Stimulated activated effector memory CD8-positive, alpha-beta T cell treated with anti-CD3 and anti-CD28 coated beads, Interleukin-12 subunit alpha, Interleukin-12 subunit beta, amount 100 ng/mL, for 72 hours (primary cell): ENCODE measurements at regions not wholly inside any gene's neighbourhood (a gene's known extent, or its start where the extent isn't known, plus 50 kb on each side); places are given as distances from the start of the nearest gene placed in this dataset.

Experiments
- ATAC-seq: fragments of 150-1000 bp; cut with Tn5 transposase; 2 replicates; pipeline ENCODE4 v1.10.0; 2021
- DNase-seq, 2 donors: peaks; one replicate each; pipeline ENCODE4 v3.0.0; 2021 to 2022; ENCODE audit warnings: low spot score in 2 of 2
- H3K27ac Mint-ChIP-seq: one replicate; pipeline ENCODE4 v1.8.0; 2022; ENCODE audit warnings: mild to moderate bottlenecking, mixed read lengths
- H3K36me3 Mint-ChIP-seq: one replicate; pipeline ENCODE4 v1.8.0; 2022; ENCODE audit warnings: mild to moderate bottlenecking, mixed read lengths
- H3K4me1 Mint-ChIP-seq: one replicate; pipeline ENCODE4 v1.8.0; 2022; ENCODE audit warnings: mixed read lengths
- H3K4me3 Mint-ChIP-seq: one replicate; pipeline ENCODE4 v1.8.0; 2022; ENCODE audit warnings: mild to moderate bottlenecking, mixed read lengths
- H3K9me3 Mint-ChIP-seq: one replicate; pipeline ENCODE4 v1.8.0; 2022; ENCODE audit warnings: mixed read lengths

GRCh38 chr2:183998041-183998796 lies 600.1 kb upstream of the ZNF804A start:
- H3K4me1 Mint-ChIP-seq, result no peaks in the 10 kb centered on the region
- no peak for ATAC-seq
- no peak overlapping the region for H3K4me3 Mint-ChIP-seq

GRCh38 chr2:183998797-183999190 lies 599.5 kb upstream of the ZNF804A start:
- Mint-ChIP-seq H3K9me3 (peaks cover 11% of the 10 kb centered on the region), H3K4me1 (no peaks in the 10 kb centered on the region), H3K36me3 (no peaks in the 10 kb centered on the region), H3K4me3 (no peak overlapping the region), H3K27ac (no peak overlapping the region)
- DNase-seq (no peak), ATAC-seq (no peak)

More at GRCh38 chr2:183998041-183998796, 600.1 kb upstream of the ZNF804A start:
- peaks cover 11% of the 10 kb centered on the region for H3K9me3 Mint-ChIP-seq
- no peak for DNase-seq
- H3K36me3 Mint-ChIP-seq, result no peaks in the 10 kb centered on the region
- no peak overlapping the region for H3K27ac Mint-ChIP-seq

- Mint-ChIP-seq H3K27ac (no peak overlapping the region), H3K36me3 (no peaks in the 10 kb centered on the region), H3K4me3 (no peak overlapping the region), H3K9me3 (no peaks in the 10 kb centered on the region), H3K4me1 (no peaks in the 10 kb centered on the region)
- DNase-seq (no peak), ATAC-seq (no peak)
These were observed 593.9 kb upstream of the ZNF804A start for GRCh38 chr2:184004289-184004947.

- H3K36me3 Mint-ChIP-seq, result no peaks in the 10 kb centered on the region
- ATAC-seq (no peak), DNase-seq (no peak)
- H3K27ac Mint-ChIP-seq, result no peak overlapping the region
- no peaks in the 10 kb centered on the region for H3K4me1 Mint-ChIP-seq
- no peaks in the 10 kb centered on the region for H3K9me3 Mint-ChIP-seq
- H3K4me3 Mint-ChIP-seq, result no peak overlapping the region
These were observed 593.2 kb upstream of the ZNF804A start for GRCh38 chr2:184004948-184005672.

GRCh38 chr2:184006998-184007397 lies 591.3 kb upstream of the ZNF804A start:
- no peaks in the 10 kb centered on the region for H3K4me1 Mint-ChIP-seq
- H3K4me3 Mint-ChIP-seq, result no peak overlapping the region
- no peak overlapping the region for H3K27ac Mint-ChIP-seq
- H3K9me3 Mint-ChIP-seq, result no peaks in the 10 kb centered on the region
- no peak for DNase-seq
- no peak for ATAC-seq
- no peaks in the 10 kb centered on the region for H3K36me3 Mint-ChIP-seq

GRCh38 chr2:184026961-184027360 lies 571.4 kb upstream of the ZNF804A start:
- H3K27ac Mint-ChIP-seq, result no peak overlapping the region
- H3K4me3 Mint-ChIP-seq, result no peak overlapping the region
- ATAC-seq (no peak), DNase-seq (no peak)
- H3K4me1 Mint-ChIP-seq, result no peaks in the 10 kb centered on the region
- no peaks in the 10 kb centered on the region for H3K36me3 Mint-ChIP-seq
- peaks cover 15% of the 10 kb centered on the region for H3K9me3 Mint-ChIP-seq

GRCh38 chr2:184030245-184030644 lies 568.1 kb upstream of the ZNF804A start:
- H3K9me3 Mint-ChIP-seq, result peaks cover 2% of the 10 kb centered on the region
- H3K36me3 Mint-ChIP-seq, result no peaks in the 10 kb centered on the region
- DNase-seq, result no peak
- H3K4me1 Mint-ChIP-seq, result no peaks in the 10 kb centered on the region
- ATAC-seq, result no peak
- no peak overlapping the region for H3K27ac Mint-ChIP-seq
- no peak overlapping the region for H3K4me3 Mint-ChIP-seq

- ATAC-seq (no peak), DNase-seq (no peak)
- H3K4me1 Mint-ChIP-seq, result no peaks in the 10 kb centered on the region
- H3K9me3 Mint-ChIP-seq, result peaks cover 2% of the 10 kb centered on the region
- H3K4me3 Mint-ChIP-seq, result no peak overlapping the region
- H3K36me3 Mint-ChIP-seq, result no peaks in the 10 kb centered on the region
- no peak overlapping the region for H3K27ac Mint-ChIP-seq
These were observed 567.3 kb upstream of the ZNF804A start for GRCh38 chr2:184030989-184031388.

GRCh38 chr2:184031402-184032147 lies 566.8 kb upstream of the ZNF804A start:
- peaks cover 2% of the 10 kb centered on the region for H3K9me3 Mint-ChIP-seq
- H3K4me1 Mint-ChIP-seq, result no peaks in the 10 kb centered on the region
- no peak overlapping the region for H3K4me3 Mint-ChIP-seq
- no peak overlapping the region for H3K27ac Mint-ChIP-seq
- no peak for DNase-seq
- no peak for ATAC-seq
- H3K36me3 Mint-ChIP-seq, result no peaks in the 10 kb centered on the region

GRCh38 chr2:184032983-184033382 lies 565.3 kb upstream of the ZNF804A start:
- no peaks in the 10 kb centered on the region for H3K36me3 Mint-ChIP-seq
- no peak for DNase-seq
- no peaks in the 10 kb centered on the region for H3K9me3 Mint-ChIP-seq
- no peak for ATAC-seq
- no peaks in the 10 kb centered on the region for H3K4me1 Mint-ChIP-seq
- no peak overlapping the region for H3K4me3 Mint-ChIP-seq
- no peak overlapping the region for H3K27ac Mint-ChIP-seq

GRCh38 chr2:184037273-184037672 lies 561.1 kb upstream of the ZNF804A start:
- H3K36me3 Mint-ChIP-seq, result no peaks in the 10 kb centered on the region
- H3K27ac Mint-ChIP-seq, result no peak overlapping the region
- peaks cover 2% of the 10 kb centered on the region for H3K9me3 Mint-ChIP-seq
- DNase-seq (no peak), ATAC-seq (no peak)
- H3K4me1 Mint-ChIP-seq, result no peaks in the 10 kb centered on the region
- H3K4me3 Mint-ChIP-seq, result no peak overlapping the region

- ATAC-seq (no peak), DNase-seq (no peak)
- H3K36me3 Mint-ChIP-seq, result no peaks in the 10 kb centered on the region
- H3K4me1 Mint-ChIP-seq, result no peaks in the 10 kb centered on the region
- H3K27ac Mint-ChIP-seq, result no peak overlapping the region
- peaks cover 4% of the 10 kb centered on the region for H3K9me3 Mint-ChIP-seq
- H3K4me3 Mint-ChIP-seq, result no peak overlapping the region
These were observed 558.8 kb upstream of the ZNF804A start for GRCh38 chr2:184039493-184039892.

GRCh38 chr2:184040230-184040629 lies 558.1 kb upstream of the ZNF804A start:
- ATAC-seq (no peak), DNase-seq (no peak)
- Mint-ChIP-seq H3K9me3 (peaks cover 7% of the 10 kb centered on the region), H3K36me3 (no peaks in the 10 kb centered on the region), H3K4me1 (no peaks in the 10 kb centered on the region), H3K27ac (no peak overlapping the region), H3K4me3 (no peak overlapping the region)

GRCh38 chr2:184041077-184041476 lies 557.3 kb upstream of the ZNF804A start:
- H3K4me1 Mint-ChIP-seq, result no peaks in the 10 kb centered on the region
- H3K4me3 Mint-ChIP-seq, result no peak overlapping the region
- no peaks in the 10 kb centered on the region for H3K36me3 Mint-ChIP-seq
- ATAC-seq (no peak), DNase-seq (no peak)
- peaks cover 7% of the 10 kb centered on the region for H3K9me3 Mint-ChIP-seq
- no peak overlapping the region for H3K27ac Mint-ChIP-seq

- H3K9me3 Mint-ChIP-seq, result peaks cover 7% of the 10 kb centered on the region
- H3K36me3 Mint-ChIP-seq, result no peaks in the 10 kb centered on the region
- ATAC-seq (no peak), DNase-seq (no peak)
- H3K27ac Mint-ChIP-seq, result no peak overlapping the region
- H3K4me3 Mint-ChIP-seq, result no peak overlapping the region
- H3K4me1 Mint-ChIP-seq, result no peaks in the 10 kb centered on the region
These were observed 556.6 kb upstream of the ZNF804A start for GRCh38 chr2:184041777-184042176.
